NCI-H1417 treated with DMSO at 0.1 percent for 48 hours (cell line): ENCODE measurements at regions not wholly inside any gene's neighbourhood (a gene's known extent, or its start where the extent isn't known, plus 50 kb on each side); places are given as distances from the start of the nearest gene placed in this dataset.

Experiments
- DNase-seq: peaks from one replicate; lab custom pipeline; 2025; lab: John Stamatoyannopoulos, UW

DNA sequence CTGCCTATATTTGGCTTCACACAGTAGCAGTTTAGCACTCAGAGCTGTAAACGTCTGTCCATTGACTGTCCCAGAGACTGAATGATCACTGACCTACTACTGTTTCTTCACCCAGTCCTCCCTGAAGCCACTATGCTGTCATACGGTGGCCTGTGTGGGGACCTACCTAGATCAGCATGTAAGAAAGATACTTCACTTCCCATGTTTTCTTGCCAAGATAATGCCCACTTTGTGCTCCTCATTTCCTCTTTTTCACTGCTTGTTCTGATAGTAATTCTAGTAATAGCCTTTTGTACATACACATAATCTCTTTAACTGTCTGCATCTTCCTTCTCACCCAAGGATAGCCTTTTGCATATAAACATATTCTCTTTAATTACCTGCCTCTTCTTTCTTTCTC is 109.9 kb upstream of the TIAM2 start:
- DNase-seq, result no peak

DNA sequence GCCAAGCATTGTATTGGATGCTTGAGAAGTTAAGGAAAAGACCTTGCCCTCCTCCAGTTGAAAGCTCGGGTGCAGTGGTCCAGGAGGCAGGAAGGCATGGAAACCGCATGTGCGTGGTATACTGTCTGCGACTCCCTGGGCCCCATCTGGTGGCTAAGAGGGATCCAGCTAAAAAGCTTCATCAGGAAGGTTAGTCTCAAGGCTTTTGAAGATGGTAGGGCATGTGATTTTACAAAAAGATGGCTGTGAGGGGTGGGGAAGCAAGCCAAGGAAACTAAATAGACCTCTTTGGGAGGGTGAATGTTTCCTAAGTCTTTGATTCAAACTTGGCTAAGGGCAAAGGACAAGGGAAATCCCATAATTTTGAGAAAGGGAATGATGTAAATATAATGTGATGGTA is 109.1 kb upstream of the TIAM2 start:
- DNase-seq, result no peak

DNA sequence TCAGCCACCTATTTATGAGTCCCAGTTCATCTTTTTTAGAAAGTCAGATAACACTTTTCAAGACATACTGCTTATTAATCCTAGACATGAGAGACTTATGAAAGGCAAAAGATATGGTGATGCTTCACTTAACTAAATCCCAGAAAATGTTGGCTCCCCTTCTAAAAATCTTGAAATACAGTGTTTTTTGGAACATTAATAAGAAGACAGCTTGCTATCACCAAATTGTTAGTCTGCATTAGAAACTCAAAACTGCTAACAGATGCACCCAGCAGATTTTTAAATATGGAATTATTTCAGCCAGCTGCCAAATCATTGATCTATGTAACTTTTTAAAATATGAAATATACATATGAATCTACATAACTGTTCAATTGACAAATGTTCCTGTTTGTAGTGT is 108.6 kb upstream of the TIAM2 start:
- DNase-seq, result no peak

GRCh38 chr6:154887051-154887450 is 108.1 kb upstream of the TIAM2 start:
- DNase-seq, result no peak

GRCh38 chr6:154888421-154889295 is 106.5 kb upstream of the TIAM2 start:
- DNase-seq, result no peak

- no peak for DNase-seq
Observed at GRCh38 chr6:154890874-154891273, 104.2 kb upstream of the TIAM2 start.

GRCh38 chr6:154891901-154892300 is 103.2 kb upstream of the TIAM2 start:
- DNase-seq, result no peak

GRCh38 chr6:154893917-154894316 is 101.2 kb upstream of the TIAM2 start:
- no peak for DNase-seq

DNA sequence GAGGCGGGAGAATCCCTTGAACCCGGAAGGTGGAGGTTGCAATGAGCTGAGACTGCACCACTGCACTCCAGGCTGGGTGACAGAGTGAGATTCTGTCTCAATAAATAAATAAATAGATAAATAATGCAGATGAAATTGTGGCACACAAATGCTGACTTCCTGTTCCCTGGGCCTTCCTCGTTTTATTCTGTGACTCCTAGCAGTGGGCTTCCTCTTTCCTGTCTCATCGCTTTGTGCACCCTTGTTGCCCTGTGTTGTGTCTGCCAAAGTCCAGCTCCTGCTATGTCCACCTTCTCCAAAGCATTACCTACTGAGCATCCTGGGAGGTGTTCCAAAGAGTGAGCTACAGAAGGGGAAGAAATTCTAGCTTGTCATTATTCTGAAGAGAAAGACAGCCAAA is 100.2 kb upstream of the TIAM2 start:
- DNase-seq, result no peak

DNA sequence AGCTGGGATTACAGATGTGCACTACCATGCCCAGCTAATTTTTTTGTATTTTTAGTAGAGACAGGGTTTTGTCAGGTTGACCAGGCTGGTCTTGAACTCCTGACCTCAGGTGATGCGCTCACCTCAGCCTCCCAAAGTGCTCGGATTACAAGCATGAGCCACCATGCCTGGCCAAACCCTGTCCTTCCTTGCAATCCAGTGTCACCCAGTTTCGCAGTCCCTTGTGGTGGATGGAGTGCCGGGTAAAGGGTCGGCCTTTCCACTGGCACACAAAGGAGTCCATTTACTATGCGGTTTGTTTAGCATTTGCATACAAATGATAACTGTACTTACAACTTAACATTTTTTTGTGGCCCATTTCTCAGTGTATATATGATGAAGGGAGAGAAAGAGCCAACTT is 99.3 kb upstream of the TIAM2 start:
- no peak for DNase-seq

- no peak for DNase-seq
Observed at GRCh38 chr6:154898821-154899220, 96.3 kb upstream of the TIAM2 start.

DNA sequence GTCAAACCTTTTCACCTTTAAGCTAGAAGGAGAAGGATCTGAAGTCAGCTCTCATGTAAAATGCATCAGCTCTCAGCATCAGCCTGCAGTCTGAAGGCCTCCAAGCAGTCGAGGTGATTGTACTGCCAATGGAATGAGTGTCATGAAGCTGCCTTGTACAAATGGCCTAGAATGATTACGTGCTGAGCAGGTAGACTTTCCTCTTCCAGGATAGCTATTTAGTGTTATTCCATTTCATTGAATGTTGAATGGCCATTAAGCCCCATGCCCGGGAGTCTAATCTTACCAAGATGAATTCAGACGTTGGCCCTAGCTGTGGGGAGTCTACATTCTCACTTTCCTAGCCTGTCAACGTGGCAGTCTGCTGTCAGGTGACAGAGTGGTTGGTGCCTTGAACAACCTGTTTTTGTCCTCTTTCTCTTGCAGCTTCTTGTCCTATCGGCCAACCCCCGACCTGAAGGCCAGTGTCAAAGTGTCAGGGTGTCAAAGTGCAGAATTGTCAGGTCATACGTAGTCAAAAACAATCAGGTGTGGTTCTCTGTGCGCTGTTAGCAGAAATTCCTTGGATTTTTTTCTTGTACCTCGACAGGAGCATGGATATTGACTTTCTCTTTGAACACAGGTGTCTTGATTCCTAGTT is 95.2 kb upstream of the TIAM2 start:
- DNase-seq, result no peak

GRCh38 chr6:154901876-154902552 is 93.1 kb upstream of the TIAM2 start:
- DNase-seq, result no peak

DNA sequence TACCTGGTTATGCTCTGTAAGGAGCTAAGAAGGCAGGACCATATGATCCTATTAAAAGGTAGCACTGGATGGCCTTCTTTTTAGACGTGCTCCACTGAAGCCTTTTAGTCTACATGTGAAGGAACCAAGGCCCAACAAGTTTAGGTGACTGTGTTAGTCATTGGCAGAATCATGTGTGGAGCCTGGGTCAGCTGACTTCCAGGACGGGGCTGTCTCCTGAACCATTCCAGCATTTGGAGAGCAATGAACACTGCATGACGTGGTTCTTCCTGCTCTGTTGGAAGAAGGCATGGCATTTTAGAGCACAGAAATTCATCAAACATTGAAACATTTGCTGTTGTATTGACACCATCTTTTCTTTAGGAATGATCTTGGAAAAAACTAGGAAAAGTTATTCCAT is 87.8 kb upstream of the TIAM2 start:
- no peak for DNase-seq

GRCh38 chr6:154908723-154909122 is 86.4 kb upstream of the TIAM2 start:
- DNase-seq, result no peak

- DNase-seq, result no peak
Observed at GRCh38 chr6:154909311-154909710, 85.8 kb upstream of the TIAM2 start.

GRCh38 chr6:154909821-154910220 is 85.3 kb upstream of the TIAM2 start:
- DNase-seq, result no peak

DNA sequence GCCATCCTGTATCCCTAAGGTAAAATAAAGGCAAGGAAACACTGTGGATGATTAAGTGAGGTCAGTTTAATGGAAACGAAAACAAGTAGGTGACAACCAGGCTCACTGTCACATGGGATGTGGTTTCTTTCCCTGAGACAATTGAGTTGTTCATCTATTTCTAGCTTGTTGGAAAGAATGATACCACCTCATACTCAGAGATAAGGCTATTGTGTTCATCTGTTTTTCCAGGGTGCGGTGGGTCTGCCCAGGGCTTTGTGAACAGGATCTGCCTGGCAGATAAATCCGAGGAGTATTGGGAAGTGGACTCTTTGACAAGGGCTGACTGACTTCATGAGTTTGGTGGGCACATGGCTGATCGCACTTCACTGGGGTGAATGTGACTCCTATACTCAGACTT is 80.8 kb upstream of the TIAM2 start:
- no peak for DNase-seq

DNA sequence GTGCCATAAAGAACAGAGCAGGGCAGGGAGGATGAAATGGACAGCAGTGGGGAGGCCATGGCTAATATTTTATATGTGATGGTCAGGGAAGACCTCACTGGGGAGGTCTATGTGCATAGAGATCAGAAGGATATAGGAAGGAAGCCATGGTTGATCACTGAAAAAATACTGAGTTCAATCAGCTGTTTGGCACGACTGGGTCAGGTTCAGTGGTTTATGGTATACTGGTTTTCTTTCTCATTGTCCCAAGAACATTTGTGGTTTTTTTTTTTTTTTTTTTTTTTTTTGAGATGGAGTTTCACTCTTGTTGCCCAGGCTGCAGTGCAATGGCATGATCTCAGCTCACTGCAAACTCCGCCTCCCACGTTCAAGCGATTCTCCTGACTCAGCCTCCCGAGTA is 78.3 kb upstream of the TIAM2 start:
- DNase-seq, result no peak

DNA sequence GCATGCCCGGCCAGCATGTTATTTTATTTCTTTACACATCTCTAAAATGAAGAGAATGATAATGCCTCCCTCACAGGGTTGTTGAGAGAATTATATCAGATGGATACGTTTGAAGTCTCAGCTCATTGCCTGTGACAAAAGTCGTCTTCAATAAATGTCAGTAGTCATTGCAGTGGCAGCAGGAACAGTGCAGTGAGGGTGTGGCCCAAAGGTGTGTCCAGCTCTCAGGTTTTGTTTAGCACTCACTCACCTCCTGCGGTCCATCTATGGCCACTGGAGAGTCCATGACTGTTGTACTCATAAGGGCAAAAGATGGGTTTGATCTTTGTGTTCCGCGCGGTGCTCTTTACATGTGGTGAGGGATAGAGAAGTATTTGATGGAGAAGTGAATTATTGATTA is 77.2 kb upstream of the TIAM2 start:
- DNase-seq, result no peak

DNA sequence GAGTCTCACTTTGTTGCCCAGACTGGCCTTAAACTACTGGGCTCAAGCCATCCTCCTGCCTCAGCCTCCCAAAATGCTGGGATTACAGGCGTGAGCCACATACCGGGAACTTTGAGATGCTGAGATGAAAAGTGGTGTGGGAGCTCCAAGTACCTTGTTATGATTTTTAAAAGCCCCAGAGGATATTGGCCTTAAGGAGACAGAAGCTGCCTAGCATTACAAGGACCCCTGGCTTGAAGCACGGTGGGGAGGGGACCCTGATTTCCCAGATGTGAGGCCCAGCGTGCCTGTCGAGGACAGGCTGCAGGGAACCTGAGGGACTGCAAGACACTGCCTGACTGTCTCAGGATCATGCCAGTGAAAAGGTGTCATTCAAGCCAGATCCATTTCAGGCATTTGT is 75.3 kb upstream of the TIAM2 start:
- no peak for DNase-seq

DNA sequence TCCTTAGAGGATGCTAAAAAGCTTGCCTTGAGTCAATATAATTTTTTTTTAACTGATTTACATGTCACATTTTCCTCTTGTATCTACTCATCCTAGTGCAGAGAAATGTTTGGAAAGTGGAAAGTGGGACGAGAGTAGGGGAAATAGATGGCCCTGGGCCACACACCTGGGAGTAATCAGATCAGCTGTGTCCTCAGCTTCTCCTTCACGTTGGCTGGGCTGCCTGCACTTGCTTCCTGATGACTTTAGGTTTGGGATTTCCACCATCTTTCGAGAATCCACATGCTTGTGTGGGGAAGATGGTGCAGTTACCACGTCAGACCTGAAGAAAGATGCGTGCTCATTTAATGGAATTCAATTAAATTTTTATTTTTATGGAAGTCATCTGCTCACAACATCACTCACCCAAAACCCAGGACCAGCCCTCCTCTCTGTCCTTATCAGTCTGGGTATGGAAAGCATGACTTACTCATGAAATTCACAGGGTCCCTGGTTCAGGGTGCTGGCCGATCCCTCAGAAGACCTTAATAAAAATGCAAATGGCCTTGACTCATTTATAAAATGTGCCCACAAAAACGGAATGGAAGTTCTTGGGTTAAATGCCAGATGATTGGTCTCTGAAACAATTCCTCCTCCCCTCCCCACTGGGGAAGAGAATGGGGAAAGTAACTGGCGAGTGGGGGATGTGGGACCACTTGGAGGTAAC is 74.5 kb upstream of the TIAM2 start:
- no peak for DNase-seq

DNA sequence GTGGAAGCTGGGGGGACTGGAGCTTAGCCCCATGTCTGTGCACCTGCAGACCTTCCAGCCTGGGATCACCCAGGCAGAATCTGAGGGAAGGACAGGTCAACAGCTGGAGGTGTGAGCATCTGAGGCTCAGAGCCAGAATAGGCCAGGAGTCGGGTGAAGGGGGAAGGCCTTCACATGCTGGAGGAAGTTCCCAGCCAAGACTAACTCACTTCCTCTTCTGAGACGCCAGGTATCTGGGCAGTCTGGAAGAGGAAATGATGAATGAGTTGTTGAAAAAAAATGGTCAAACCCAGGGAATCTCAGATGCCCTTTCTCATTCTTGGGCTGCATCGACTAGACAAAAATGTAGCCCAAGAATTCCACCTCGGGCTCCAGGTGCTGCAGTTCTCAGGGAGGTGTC is 73.6 kb upstream of the TIAM2 start:
- DNase-seq, result no peak
